ENCODE measurements at regions not wholly inside any gene's neighbourhood (a gene's known extent, or its start where the extent isn't known, plus 50 kb on each side); places are given as distances from the start of the nearest gene placed in this dataset.

- Histone ChIP-seq H3K4me3 (ENCODE audit: insufficient read depth, low read depth, low read length) (no peak overlapping the region), H4K5ac (ENCODE audit: low read depth, low read length) (no peak overlapping the region), H3K9ac (ENCODE audit: low read depth, low read length) (no peak overlapping the region), H4K91ac (ENCODE audit: insufficient read depth, low read depth, low read length) (no peak overlapping the region), H3K56ac (ENCODE audit: extremely low read depth, insufficient read depth, low read length) (no peak overlapping the region), H3K36me3 (ENCODE audit: control insufficient read depth, insufficient read depth, low read length) (no peaks in the 10 kb centered on the region), H3K27ac (ENCODE audit: insufficient read depth, low read length) (no peak overlapping the region), H4K20me1 (ENCODE audit: insufficient read depth, low read length) (no peaks in the 10 kb centered on the region), H3K4me2 (ENCODE audit: low read depth, low read length) (no peak overlapping the region), H2BK5ac (ENCODE audit: low read depth, low read length, poor library complexity, severe bottlenecking) (no peak overlapping the region), H3K4ac (ENCODE audit: low read depth, low read length) (no peak overlapping the region), H3K14ac (replicated peaks; ENCODE audit: low read depth, low read length) (no peak overlapping the region), H3K9me3 (ENCODE audit: control insufficient read depth, insufficient read depth, low read length) (no peaks in the 10 kb centered on the region), H3K79me1 (ENCODE audit: low read depth in 1 of 2, low read length in 2 of 2) (no peaks in the 10 kb centered on the region), H2BK15ac (ENCODE audit: low read depth, low read length) (no peak overlapping the region), H2AFZ (replicated peaks; ENCODE audit: low read length, poor library complexity) (no peak overlapping the region), H3K23ac (ENCODE audit: low read depth, low read length) (no peak overlapping the region), H2BK20ac (ENCODE audit: low read depth, low read length) (no peak overlapping the region), H4K8ac (ENCODE audit: low read depth in 2 of 2, low read length in 2 of 2) (no peak overlapping the region), H2AK9ac (replicated peaks; ENCODE audit: low read depth, low read length, poor library complexity) (no peak overlapping the region), H3K18ac (ENCODE audit: low read depth, low read length) (no peak overlapping the region), H3K27me3 (ENCODE audit: control insufficient read depth, insufficient read depth, low read length) (no peaks in the 10 kb centered on the region), H2BK120ac (ENCODE audit: low read depth, low read length) (no peak overlapping the region), H2AK5ac (ENCODE audit: low read depth, low read length) (no peak overlapping the region), H3K4me1 (ENCODE audit: control insufficient read depth, insufficient read depth, low read length) (no peaks in the 10 kb centered on the region), H3K9me1 (ENCODE audit: insufficient read depth, low read length) (no peaks in the 10 kb centered on the region)
- in situ Hi-C loops (cut with MboI; ENCODE audit: low sequenced_read_pairs) (no loop called here), intact Hi-C loops (cut with micrococcal nuclease) (no loop called here), dilution Hi-C loops (cut with HindIII; ENCODE audit: low sequenced_read_pairs, unreplicated experiment) (no loop called here)
- TF ChIP-seq USF2 (IDR thresholded peaks at IDR 0.05; ENCODE audit: low read depth, low read length) (no peak), ELK1 (IDR thresholded peaks at IDR 0.05; ENCODE audit: borderline replicate concordance, low read depth, low read length) (no peak), CEBPB (IDR thresholded peaks at IDR 0.05; ENCODE audit: low read depth, low read length) (no peak), RAD21 (IDR thresholded peaks at IDR 0.05; ENCODE audit: low read length) (no peak), FOS (IDR thresholded peaks at IDR 0.05; ENCODE audit: low read depth, low read length) (no peak), BHLHE40 (IDR thresholded peaks at IDR 0.05; ENCODE audit: low read depth, low read length) (no peak), SMC3 (IDR thresholded peaks at IDR 0.05; ENCODE audit: low read depth, low read length) (no peak), MAZ (IDR thresholded peaks at IDR 0.05; ENCODE audit: borderline replicate concordance, low read depth, low read length) (no peak), CTCF (conservative IDR thresholded peaks at IDR 0.05; ENCODE audit: low read depth, low read length) (no peak)
- ChIA-PET POLR2A (ENCODE audit: unreplicated experiment) (no interaction called here), CTCF (no interaction called here)
- DNase-seq, result no peak
- BruUV-seq (replicated peaks), result no TSS peak
- no CpG with 5 or more reads among the region's 2 CpGs for WGBS, 2 experiments (ENCODE audit: extremely low coverage in 2 of 2, insufficient read length in 1 of 2)
- ATAC-seq (ENCODE audit: low read depth), result no peak
These were observed 154.3 kb upstream of the CWC22 start for GRCh38 chr2:180161415-180161814.
